Right lobe of liver (tissue), 4 donors: ENCODE measurements at regions not wholly inside any gene's neighbourhood (a gene's known extent, or its start where the extent isn't known, plus 50 kb on each side); places are given as distances from the start of the nearest gene placed in this dataset.

Experiments used
- POLR2A ChIP-seq: fragments of 450-650 bp; IDR thresholded peaks from one replicate; pipeline ENCODE4 v1.6.1; 2017; ENCODE audit warnings: antibody characterized with exemption, mild to moderate bottlenecking
- TF ChIP-seq, protein P1 (sequence below), 4 donors: fragments of 200-600 bp in 3 of 4; fragments of 450-650 bp in 1 of 4; IDR thresholded peaks; one replicate each; pipeline versions ENCODE4 v1.5.1 to v1.8.0; 2016 to 2022; ENCODE audit warnings: antibody characterized with exemption in 4 of 4, mild to moderate bottlenecking in 2 of 4
- donor health status: DM: no; HTN: no; CAD: no.
- donor health status: DM: no; HTN: no; CAD: no.
- donor health status: DM: no; HTN: yes; CAD: no.

DNA sequence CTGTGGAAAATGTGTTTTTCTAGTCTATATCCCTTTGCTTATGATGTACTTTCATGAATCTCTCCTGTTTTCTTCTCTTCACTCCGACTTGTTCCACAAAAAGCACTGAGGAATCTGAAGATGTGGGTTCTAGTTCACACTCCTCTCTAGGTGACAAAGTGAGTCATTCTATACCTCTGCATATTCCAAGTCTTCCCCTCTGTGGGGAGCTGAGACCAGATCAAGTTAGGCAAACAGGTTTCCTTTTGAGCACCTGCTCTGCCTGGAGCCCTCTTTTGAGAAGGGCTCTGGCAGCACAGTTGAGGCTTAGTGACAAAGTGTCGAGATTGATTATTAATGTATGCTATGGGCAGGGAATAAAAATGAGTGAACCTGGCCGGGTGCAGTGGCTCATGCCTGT, 82.4 kb upstream of the VGLL4 start:
- TF ChIP-seq, protein P1, sequence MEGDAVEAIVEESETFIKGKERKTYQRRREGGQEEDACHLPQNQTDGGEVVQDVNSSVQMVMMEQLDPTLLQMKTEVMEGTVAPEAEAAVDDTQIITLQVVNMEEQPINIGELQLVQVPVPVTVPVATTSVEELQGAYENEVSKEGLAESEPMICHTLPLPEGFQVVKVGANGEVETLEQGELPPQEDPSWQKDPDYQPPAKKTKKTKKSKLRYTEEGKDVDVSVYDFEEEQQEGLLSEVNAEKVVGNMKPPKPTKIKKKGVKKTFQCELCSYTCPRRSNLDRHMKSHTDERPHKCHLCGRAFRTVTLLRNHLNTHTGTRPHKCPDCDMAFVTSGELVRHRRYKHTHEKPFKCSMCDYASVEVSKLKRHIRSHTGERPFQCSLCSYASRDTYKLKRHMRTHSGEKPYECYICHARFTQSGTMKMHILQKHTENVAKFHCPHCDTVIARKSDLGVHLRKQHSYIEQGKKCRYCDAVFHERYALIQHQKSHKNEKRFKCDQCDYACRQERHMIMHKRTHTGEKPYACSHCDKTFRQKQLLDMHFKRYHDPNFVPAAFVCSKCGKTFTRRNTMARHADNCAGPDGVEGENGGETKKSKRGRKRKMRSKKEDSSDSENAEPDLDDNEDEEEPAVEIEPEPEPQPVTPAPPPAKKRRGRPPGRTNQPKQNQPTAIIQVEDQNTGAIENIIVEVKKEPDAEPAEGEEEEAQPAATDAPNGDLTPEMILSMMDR (IDR thresholded peaks at IDR 0.05), result no peak
- no peak for TF ChIP-seq POLR2A
